Neural crest cell (in vitro differentiated cells): ENCODE measurements at regions not wholly inside any gene's neighbourhood (a gene's known extent, or its start where the extent isn't known, plus 50 kb on each side); places are given as distances from the start of the nearest gene placed in this dataset.

Experiments used
- DNase-seq: peaks from one replicate; pipeline ENCODE4 v3.0.0; 2021; ENCODE audit warnings: low read depth, mixed read lengths, low spot score
- H3K27ac Mint-ChIP-seq: one replicate; pipeline ENCODE4 v1.8.0; 2021; ENCODE audit warnings: mild to moderate bottlenecking, mixed read lengths; ENCODE audit not compliant: unreplicated experiment
- H3K27me3 Mint-ChIP-seq: 2 replicates; pipeline ENCODE4 v1.8.0; 2021; ENCODE audit warnings: low read depth, mild to moderate bottlenecking, mixed read lengths
- H3K36me3 Mint-ChIP-seq: 2 replicates; pipeline ENCODE4 v1.8.0; 2021; ENCODE audit warnings: low read depth, mild to moderate bottlenecking, mixed read lengths
- H3K4me1 Mint-ChIP-seq: 2 replicates; pipeline ENCODE4 v1.8.0; 2021; ENCODE audit warnings: mixed read lengths
- H3K4me3 Mint-ChIP-seq: one replicate; pipeline ENCODE4 v1.8.0; 2021; ENCODE audit warnings: mild to moderate bottlenecking, mixed read lengths
- H3K9me3 Mint-ChIP-seq: 2 replicates; pipeline ENCODE4 v1.8.0; 2021; ENCODE audit warnings: mixed read lengths
- TF ChIP-seq, protein P1 (sequence below): fragments of 200-600 bp; sonication (generic); conservative IDR thresholded peaks from 2 replicates; pipeline ENCODE4 v1.5.0; 2021; ENCODE audit warnings: antibody characterized with exemption, mild to moderate bottlenecking

GRCh38 chr3:72553298-72553697 lies 294.9 kb downstream of the SHQ1 start:
- H3K9me3 Mint-ChIP-seq: peaks cover 10% of the 10 kb centered on the region
- peaks cover 3% of the 10 kb centered on the region for H3K36me3 Mint-ChIP-seq
- no peak overlapping the region for H3K4me3 Mint-ChIP-seq
- no peak for DNase-seq
- TF ChIP-seq, protein P1, sequence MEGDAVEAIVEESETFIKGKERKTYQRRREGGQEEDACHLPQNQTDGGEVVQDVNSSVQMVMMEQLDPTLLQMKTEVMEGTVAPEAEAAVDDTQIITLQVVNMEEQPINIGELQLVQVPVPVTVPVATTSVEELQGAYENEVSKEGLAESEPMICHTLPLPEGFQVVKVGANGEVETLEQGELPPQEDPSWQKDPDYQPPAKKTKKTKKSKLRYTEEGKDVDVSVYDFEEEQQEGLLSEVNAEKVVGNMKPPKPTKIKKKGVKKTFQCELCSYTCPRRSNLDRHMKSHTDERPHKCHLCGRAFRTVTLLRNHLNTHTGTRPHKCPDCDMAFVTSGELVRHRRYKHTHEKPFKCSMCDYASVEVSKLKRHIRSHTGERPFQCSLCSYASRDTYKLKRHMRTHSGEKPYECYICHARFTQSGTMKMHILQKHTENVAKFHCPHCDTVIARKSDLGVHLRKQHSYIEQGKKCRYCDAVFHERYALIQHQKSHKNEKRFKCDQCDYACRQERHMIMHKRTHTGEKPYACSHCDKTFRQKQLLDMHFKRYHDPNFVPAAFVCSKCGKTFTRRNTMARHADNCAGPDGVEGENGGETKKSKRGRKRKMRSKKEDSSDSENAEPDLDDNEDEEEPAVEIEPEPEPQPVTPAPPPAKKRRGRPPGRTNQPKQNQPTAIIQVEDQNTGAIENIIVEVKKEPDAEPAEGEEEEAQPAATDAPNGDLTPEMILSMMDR: no peak
- H3K27me3 Mint-ChIP-seq: peaks cover 26% of the 10 kb centered on the region
- no peak overlapping the region for H3K27ac Mint-ChIP-seq
- H3K4me1 Mint-ChIP-seq: peaks cover 8% of the 10 kb centered on the region

DNA sequence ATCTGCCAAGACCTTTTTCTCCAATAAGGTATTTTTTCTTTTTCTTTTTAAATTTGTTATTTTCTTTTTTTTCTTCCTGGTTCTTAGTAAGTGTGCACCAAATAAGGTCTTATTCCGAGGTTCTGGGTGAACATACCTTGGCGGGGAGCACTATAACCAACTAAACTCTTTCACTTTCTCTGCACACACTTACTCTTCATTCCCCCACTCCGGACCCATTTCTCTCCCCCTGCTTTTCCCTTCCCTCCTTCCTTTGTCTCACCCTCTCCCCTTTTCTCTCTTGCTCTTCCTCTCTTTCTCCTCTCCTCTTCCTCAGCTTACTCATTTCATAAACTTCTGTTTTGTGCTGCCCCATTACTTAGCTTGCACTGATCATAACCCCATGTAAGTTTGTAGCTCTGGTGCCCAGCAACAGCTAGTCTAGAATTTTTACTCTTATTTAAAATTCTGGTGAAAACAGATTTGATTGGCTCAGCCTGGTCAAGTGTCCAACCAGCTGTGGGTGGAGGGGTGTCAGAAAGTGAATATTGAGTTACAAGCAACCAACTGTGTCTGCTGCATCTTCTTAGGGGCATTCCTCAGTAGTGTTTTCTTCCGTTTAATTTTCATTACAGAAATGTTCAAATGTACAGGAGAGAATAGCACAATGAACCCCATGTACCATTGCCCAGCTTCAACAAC lies 297.5 kb downstream of the SHQ1 start:
- H3K27me3 Mint-ChIP-seq: peaks cover 12% of the 10 kb centered on the region
- H3K36me3 Mint-ChIP-seq: peaks cover 1% of the 10 kb centered on the region
- peaks cover 12% of the 10 kb centered on the region for H3K4me1 Mint-ChIP-seq
- H3K27ac Mint-ChIP-seq: no peak overlapping the region
- no peaks in the 10 kb centered on the region for H3K9me3 Mint-ChIP-seq
- TF ChIP-seq, protein P1: no peak
- no peak overlapping the region for H3K4me3 Mint-ChIP-seq
- no peak for DNase-seq

GRCh38 chr3:72549761-72550581 lies 298.3 kb downstream of the SHQ1 start:
- H3K9me3 Mint-ChIP-seq: no peaks in the 10 kb centered on the region
- H3K4me3 Mint-ChIP-seq: no peak overlapping the region
- peaks cover 8% of the 10 kb centered on the region for H3K27me3 Mint-ChIP-seq
- TF ChIP-seq, protein P1: no peak
- H3K4me1 Mint-ChIP-seq: peaks cover 12% of the 10 kb centered on the region
- H3K36me3 Mint-ChIP-seq: no peaks in the 10 kb centered on the region
- H3K27ac Mint-ChIP-seq: no peak overlapping the region
- no peak for DNase-seq

DNA sequence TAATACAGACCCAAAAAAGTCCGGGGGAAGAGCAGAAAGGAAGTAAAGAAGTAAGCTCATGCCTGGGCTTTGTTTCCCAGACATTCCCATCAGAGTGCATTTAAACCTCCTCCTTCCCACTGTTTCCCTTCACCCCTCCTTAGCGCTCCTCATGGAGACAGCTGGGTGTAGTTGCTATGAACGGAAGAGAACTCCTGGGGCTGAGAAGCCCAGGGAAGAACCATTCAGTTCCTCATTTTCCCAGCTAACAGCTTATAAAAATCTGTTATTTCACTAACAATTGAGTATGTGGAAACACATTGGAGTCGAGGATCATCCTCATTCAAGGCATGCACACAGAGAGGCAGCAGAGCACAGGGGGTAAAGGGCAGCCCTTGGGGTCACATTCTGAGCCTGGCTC lies 299.3 kb downstream of the SHQ1 start:
- TF ChIP-seq, protein P1: no peak
- H3K27ac Mint-ChIP-seq: no peak overlapping the region

DNA sequence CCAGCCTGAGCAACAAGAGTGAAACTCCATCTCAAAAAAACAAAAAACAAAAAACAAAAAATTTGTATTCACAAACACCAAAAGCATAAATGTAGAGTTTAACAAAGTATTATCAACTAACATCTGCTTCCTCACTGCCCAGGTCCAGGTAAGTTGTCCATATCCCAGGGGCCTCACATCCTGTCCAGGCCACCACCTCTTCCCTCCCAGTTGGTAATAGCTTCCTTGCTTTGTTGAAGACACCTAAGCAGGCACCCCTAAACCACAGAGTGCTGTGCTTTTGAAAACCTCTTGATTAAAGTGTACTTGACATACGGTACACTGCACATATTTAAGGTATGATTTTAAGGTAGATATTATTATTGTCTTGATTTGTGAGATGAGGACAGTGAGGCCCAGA lies 299.8 kb downstream of the SHQ1 start:
- Mint-ChIP-seq H3K4me3 (no peak overlapping the region), H3K9me3 (no peaks in the 10 kb centered on the region), H3K27ac (no peak overlapping the region), H3K36me3 (no peaks in the 10 kb centered on the region), H3K4me1 (peaks cover 12% of the 10 kb centered on the region), H3K27me3 (peaks cover 8% of the 10 kb centered on the region)
- no peak for DNase-seq
- TF ChIP-seq, protein P1: no peak

More for the DNA sequence above, 299.3 kb downstream of the SHQ1 start:
- H3K27me3 Mint-ChIP-seq: peaks cover 8% of the 10 kb centered on the region
- H3K9me3 Mint-ChIP-seq: no peaks in the 10 kb centered on the region
- no peaks in the 10 kb centered on the region for H3K36me3 Mint-ChIP-seq
- no peak for DNase-seq
- H3K4me1 Mint-ChIP-seq: peaks cover 12% of the 10 kb centered on the region
- H3K4me3 Mint-ChIP-seq: no peak overlapping the region
